ENCODE measurements at regions not wholly inside any gene's neighbourhood (a gene's known extent, or its start where the extent isn't known, plus 50 kb on each side); places are given as distances from the start of the nearest gene placed in this dataset.

DNA sequence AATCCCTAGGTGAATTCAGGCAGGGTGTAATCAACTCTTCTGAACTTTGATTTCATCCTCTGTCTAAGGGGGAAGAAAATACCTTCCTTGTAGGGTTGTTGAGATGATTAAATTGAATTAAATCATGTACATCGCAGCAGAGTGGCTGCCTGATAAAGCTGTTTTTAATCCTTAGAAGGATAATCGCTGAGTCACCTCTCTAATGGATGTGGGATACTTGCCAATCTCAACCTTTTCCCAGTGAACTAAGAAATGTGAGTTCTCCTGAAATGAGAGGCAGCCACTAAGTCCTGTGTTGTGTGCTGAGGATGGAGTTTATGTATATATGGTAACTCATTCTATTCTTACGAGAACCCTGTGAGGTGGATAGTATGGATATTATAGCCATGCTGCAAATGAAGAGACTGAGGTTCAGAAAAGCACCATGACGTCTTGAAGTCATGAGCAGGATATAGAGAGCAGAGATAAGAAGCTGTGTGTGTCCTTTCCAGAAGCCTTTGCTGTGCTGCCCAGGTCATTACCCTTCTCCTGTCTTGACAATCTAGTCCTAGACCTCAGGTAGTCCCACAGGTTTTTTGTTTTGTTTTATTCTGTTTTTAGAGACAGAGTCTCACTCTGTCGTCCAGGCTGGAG, 93.3 kb downstream of the HNRNPLL start:
- Histone ChIP-seq H3K36me3 (ENCODE audit: control insufficient read depth in 2 of 2, insufficient read depth in 2 of 2, low read length in 1 of 2) (no peaks in the 10 kb centered on the region), H3K79me2 (ENCODE audit: control insufficient read depth, insufficient read depth, low read length) (no peaks in the 10 kb centered on the region), H3K4me1 (ENCODE audit: control insufficient read depth, insufficient read depth, low read length) (no peaks in the 10 kb centered on the region), H4K20me1 (ENCODE audit: control insufficient read depth, insufficient read depth) (no peaks in the 10 kb centered on the region), H3K9ac (ENCODE audit: control insufficient read depth, insufficient read depth, low read length) (no peak overlapping the region), H3K9me3 (replicated peaks; ENCODE audit: control insufficient read depth, insufficient read depth, low read length) (peaks cover 2% of the 10 kb centered on the region), H2AFZ (ENCODE audit: control insufficient read depth, low read depth, low read length) (no peak overlapping the region), H3K4me3 (no peak overlapping the region), H3K27ac (ENCODE audit: control insufficient read depth, insufficient read depth) (no peak overlapping the region), H3K27me3 (replicated peaks in 1 of 2; ENCODE audit: control insufficient read depth in 2 of 2, insufficient read depth in 2 of 2, low read length in 1 of 2) (no peaks in the 10 kb centered on the region), H3K4me2 (ENCODE audit: control insufficient read depth, insufficient read depth) (no peak overlapping the region)
- DNase-seq (ENCODE audit: low read depth, low spot score) (no peak), FAIRE-seq (no peak), ATAC-seq (no peak)
- ChIA-PET CTCF (interaction anchor here (0.6 to 3.7 kb wide), 25 partner anchors 15 to 516 kb away, joined by 3 to 194 read pairs (median 4); no protein-coding TSS in a partner anchor), RAD21 (ENCODE audit: unreplicated experiment) (interaction anchor here (0.8 to 3.2 kb wide), 5 partner anchors 44 to 235 kb away, joined by 3 to 79 read pairs (median 14); partner anchors contain the start of gene ATL2), POLR2A (interaction anchor here (0.5 kb wide), 1 partner anchor 19 kb away, joined by 4 read pairs; no protein-coding TSS in a partner anchor), SMC1A (ENCODE audit: uncharacterized antibody, unreplicated experiment) (interaction anchor here (0.6 to 4.4 kb wide), 12 partner anchors 10 to 1110 kb away, joined by 3 to 103 read pairs (median 7); partner anchors contain the start of gene ATL2)
- TF ChIP-seq HDAC6 (IDR thresholded peaks at IDR 0.05; ENCODE audit: unreplicated experiment) (no peak), HDGF (IDR thresholded peaks at IDR 0.05) (no peak), NFYB (IDR thresholded peaks at IDR 0.05; ENCODE audit: insufficient read depth, low read depth, low read length) (no peak), TCF3 (IDR thresholded peaks at IDR 0.05; ENCODE audit: borderline replicate concordance, insufficient read depth, low read depth, low read length) (no peak), SP1 (IDR thresholded peaks at IDR 0.05; ENCODE audit: low read depth, low read length) (no peak), STAT3 (IDR thresholded peaks at IDR 0.05; ENCODE audit: low read depth, low read length) (no peak), CBX5 (IDR thresholded peaks at IDR 0.05; ENCODE audit: low read depth) (no peak), HCFC1 (IDR thresholded peaks at IDR 0.05; ENCODE audit: low read length) (no peak), RELA (IDR thresholded peaks at IDR 0.05; ENCODE audit: borderline replicate concordance, partially characterized antibody) (no peak), SMC3 (IDR thresholded peaks at IDR 0.05; ENCODE audit: borderline replicate concordance, low read length) (no peak), MYB (IDR thresholded peaks at IDR 0.05; ENCODE audit: borderline replicate concordance, low read depth, low read length) (no peak)
- TF ChIP-seq, protein P1, sequence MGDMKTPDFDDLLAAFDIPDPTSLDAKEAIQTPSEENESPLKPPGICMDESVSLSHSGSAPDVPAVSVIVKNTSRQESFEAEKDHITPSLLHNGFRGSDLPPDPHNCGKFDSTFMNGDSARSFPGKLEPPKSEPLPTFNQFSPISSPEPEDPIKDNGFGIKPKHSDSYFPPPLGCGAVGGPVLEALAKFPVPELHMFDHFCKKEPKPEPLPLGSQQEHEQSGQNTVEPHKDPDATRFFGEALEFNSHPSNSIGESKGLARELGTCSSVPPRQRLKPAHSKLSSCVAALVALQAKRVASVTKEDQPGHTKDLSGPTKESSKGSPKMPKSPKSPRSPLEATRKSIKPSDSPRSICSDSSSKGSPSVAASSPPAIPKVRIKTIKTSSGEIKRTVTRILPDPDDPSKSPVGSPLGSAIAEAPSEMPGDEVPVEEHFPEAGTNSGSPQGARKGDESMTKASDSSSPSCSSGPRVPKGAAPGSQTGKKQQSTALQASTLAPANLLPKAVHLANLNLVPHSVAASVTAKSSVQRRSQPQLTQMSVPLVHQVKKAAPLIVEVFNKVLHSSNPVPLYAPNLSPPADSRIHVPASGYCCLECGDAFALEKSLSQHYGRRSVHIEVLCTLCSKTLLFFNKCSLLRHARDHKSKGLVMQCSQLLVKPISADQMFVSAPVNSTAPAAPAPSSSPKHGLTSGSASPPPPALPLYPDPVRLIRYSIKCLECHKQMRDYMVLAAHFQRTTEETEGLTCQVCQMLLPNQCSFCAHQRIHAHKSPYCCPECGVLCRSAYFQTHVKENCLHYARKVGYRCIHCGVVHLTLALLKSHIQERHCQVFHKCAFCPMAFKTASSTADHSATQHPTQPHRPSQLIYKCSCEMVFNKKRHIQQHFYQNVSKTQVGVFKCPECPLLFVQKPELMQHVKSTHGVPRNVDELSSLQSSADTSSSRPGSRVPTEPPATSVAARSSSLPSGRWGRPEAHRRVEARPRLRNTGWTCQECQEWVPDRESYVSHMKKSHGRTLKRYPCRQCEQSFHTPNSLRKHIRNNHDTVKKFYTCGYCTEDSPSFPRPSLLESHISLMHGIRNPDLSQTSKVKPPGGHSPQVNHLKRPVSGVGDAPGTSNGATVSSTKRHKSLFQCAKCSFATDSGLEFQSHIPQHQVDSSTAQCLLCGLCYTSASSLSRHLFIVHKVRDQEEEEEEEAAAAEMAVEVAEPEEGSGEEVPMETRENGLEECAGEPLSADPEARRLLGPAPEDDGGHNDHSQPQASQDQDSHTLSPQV (IDR thresholded peaks at IDR 0.05): no peak
- 38% methylated on average over 5 of the region's 5 CpGs for WGBS (ENCODE audit: insufficient coverage, insufficient replicate concordance, low lambda C conversion rate, missing lambda C conversion rate)
- intact Hi-C loops (cut with micrococcal nuclease; ENCODE audit: unreplicated experiment) (loop anchor here (2.0 kb wide), 1 partner anchor 133 kb away; the partner anchor contains the start of gene ATL2), in situ Hi-C loops (cut with MboI) (loop anchor here (5.0 kb wide), 1 partner anchor 192 kb away; no protein-coding TSS in a partner anchor)
- no TSS peak for BruUV-seq (replicated peaks)
